ENCODE measurements at regions not wholly inside any gene's neighbourhood (a gene's known extent, or its start where the extent isn't known, plus 50 kb on each side); places are given as distances from the start of the nearest gene placed in this dataset.

DNA sequence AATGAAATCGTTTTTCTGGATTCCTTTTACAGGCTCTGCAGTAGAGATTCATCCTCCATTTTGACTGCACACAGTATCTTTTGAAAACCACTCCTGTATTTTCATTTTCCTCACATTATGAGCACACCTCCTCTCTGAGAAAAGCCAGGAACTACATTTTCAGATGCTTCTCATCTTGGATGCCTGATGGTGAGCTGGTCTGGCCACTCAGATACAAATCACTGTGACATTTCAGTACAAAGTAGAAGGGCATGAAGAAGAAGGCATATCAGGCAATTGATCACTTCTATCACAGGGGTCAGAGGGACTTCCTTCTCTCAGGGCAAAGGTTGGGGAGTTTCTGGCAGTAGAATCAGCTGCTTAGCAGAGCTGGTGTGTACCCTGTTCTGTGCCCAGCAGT, 192.0 kb upstream of the POM121L12 start:
- TF ChIP-seq, protein P1, sequence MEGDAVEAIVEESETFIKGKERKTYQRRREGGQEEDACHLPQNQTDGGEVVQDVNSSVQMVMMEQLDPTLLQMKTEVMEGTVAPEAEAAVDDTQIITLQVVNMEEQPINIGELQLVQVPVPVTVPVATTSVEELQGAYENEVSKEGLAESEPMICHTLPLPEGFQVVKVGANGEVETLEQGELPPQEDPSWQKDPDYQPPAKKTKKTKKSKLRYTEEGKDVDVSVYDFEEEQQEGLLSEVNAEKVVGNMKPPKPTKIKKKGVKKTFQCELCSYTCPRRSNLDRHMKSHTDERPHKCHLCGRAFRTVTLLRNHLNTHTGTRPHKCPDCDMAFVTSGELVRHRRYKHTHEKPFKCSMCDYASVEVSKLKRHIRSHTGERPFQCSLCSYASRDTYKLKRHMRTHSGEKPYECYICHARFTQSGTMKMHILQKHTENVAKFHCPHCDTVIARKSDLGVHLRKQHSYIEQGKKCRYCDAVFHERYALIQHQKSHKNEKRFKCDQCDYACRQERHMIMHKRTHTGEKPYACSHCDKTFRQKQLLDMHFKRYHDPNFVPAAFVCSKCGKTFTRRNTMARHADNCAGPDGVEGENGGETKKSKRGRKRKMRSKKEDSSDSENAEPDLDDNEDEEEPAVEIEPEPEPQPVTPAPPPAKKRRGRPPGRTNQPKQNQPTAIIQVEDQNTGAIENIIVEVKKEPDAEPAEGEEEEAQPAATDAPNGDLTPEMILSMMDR (IDR thresholded peaks at IDR 0.05) = no peak
- TF ChIP-seq POLR2A (IDR thresholded peaks at IDR 0.05) (no peak), POLR2AphosphoS5 (IDR thresholded peaks at IDR 0.05) (no peak)

Data from breast epithelium (tissue), 3 donors.